ENCODE measurements at regions not wholly inside any gene's neighbourhood (a gene's known extent, or its start where the extent isn't known, plus 50 kb on each side); places are given as distances from the start of the nearest gene placed in this dataset.

DNA sequence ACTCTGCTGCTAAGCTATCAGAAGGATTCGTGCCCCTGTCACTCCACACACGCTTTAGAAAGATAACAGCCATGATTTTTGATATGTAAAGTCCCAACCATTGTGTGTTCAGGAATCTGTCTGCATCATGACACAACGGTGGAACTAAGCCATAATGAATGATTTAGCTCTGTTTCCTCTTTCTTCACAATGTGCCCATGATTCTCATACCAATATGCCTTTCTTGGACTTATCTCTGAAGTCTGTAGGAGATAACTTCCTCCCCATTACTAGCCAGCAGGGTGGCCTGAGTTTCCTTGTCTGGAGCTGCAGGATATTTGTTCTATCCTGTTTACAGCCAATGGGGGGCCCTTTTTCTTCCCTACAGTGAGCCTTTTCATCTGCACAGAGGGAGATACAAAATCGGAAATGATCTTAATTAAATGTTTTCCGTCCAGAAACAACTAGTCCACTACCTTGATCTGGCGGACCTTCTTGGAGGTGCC lies 511.7 kb downstream of the USP25 start:
- H3K27ac ChIP-seq (ENCODE audit: low read depth, low read length) = no peak overlapping the region
- no peak overlapping the region for H2AFZ ChIP-seq (ENCODE audit: low read length)
- H3K27me3 ChIP-seq (ENCODE audit: insufficient read depth, low read length) = no peaks in the 10 kb centered on the region
- H3K4me3 ChIP-seq (ENCODE audit: insufficient read depth, low read length) = no peak overlapping the region
- no peaks in the 10 kb centered on the region for H3K36me3 ChIP-seq (ENCODE audit: insufficient read depth, low read length)
- no peaks in the 10 kb centered on the region for H4K20me1 ChIP-seq (ENCODE audit: insufficient read depth, low read length)
- no peak overlapping the region for H3K4me2 ChIP-seq (ENCODE audit: insufficient read depth, low read length)
- no peak for DNase-seq (ENCODE audit: insufficient read length, low spot score, missing footprints)
- TF ChIP-seq, protein P1, sequence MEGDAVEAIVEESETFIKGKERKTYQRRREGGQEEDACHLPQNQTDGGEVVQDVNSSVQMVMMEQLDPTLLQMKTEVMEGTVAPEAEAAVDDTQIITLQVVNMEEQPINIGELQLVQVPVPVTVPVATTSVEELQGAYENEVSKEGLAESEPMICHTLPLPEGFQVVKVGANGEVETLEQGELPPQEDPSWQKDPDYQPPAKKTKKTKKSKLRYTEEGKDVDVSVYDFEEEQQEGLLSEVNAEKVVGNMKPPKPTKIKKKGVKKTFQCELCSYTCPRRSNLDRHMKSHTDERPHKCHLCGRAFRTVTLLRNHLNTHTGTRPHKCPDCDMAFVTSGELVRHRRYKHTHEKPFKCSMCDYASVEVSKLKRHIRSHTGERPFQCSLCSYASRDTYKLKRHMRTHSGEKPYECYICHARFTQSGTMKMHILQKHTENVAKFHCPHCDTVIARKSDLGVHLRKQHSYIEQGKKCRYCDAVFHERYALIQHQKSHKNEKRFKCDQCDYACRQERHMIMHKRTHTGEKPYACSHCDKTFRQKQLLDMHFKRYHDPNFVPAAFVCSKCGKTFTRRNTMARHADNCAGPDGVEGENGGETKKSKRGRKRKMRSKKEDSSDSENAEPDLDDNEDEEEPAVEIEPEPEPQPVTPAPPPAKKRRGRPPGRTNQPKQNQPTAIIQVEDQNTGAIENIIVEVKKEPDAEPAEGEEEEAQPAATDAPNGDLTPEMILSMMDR (IDR thresholded peaks at IDR 0.05; ENCODE audit: extremely low read depth, low read depth, low read length) = no peak
- H3K4me1 ChIP-seq (ENCODE audit: insufficient read depth, low read length) = no peaks in the 10 kb centered on the region
- no peaks in the 10 kb centered on the region for H3K9me3 ChIP-seq (ENCODE audit: low read depth, low read length)
- H3K79me2 ChIP-seq (ENCODE audit: insufficient read depth, low read length) = no peaks in the 10 kb centered on the region

GRCh38 chr21:16243396-16243795 lies 513.6 kb downstream of the USP25 start:
- no peak overlapping the region for H3K27ac ChIP-seq (ENCODE audit: low read depth, low read length)
- H4K20me1 ChIP-seq (ENCODE audit: insufficient read depth, low read length) = no peaks in the 10 kb centered on the region
- no peaks in the 10 kb centered on the region for H3K36me3 ChIP-seq (ENCODE audit: insufficient read depth, low read length)
- H3K4me1 ChIP-seq (ENCODE audit: insufficient read depth, low read length) = no peaks in the 10 kb centered on the region
- no peak overlapping the region for H2AFZ ChIP-seq (ENCODE audit: low read length)
- TF ChIP-seq, protein P1 (IDR thresholded peaks at IDR 0.05; ENCODE audit: extremely low read depth, low read depth, low read length) = no peak
- H3K4me2 ChIP-seq (ENCODE audit: insufficient read depth, low read length) = no peak overlapping the region
- no peaks in the 10 kb centered on the region for H3K27me3 ChIP-seq (ENCODE audit: insufficient read depth, low read length)
- DNase-seq (ENCODE audit: insufficient read length, low spot score, missing footprints) = no peak
- no peak overlapping the region for H3K4me3 ChIP-seq (ENCODE audit: insufficient read depth, low read length)
- no peaks in the 10 kb centered on the region for H3K9me3 ChIP-seq (ENCODE audit: low read depth, low read length)
- H3K79me2 ChIP-seq (ENCODE audit: insufficient read depth, low read length) = no peaks in the 10 kb centered on the region

GRCh38 chr21:16248705-16249104 lies 518.9 kb downstream of the USP25 start:
- Histone ChIP-seq H3K9me3 (ENCODE audit: low read depth, low read length) (no peaks in the 10 kb centered on the region), H3K27me3 (ENCODE audit: insufficient read depth, low read length) (no peaks in the 10 kb centered on the region), H2AFZ (ENCODE audit: low read length) (no peak overlapping the region), H3K27ac (ENCODE audit: low read depth, low read length) (no peak overlapping the region), H3K4me1 (ENCODE audit: insufficient read depth, low read length) (no peaks in the 10 kb centered on the region), H3K4me2 (ENCODE audit: insufficient read depth, low read length) (no peak overlapping the region), H3K79me2 (ENCODE audit: insufficient read depth, low read length) (no peaks in the 10 kb centered on the region), H3K4me3 (ENCODE audit: insufficient read depth, low read length) (no peak overlapping the region), H3K36me3 (ENCODE audit: insufficient read depth, low read length) (no peaks in the 10 kb centered on the region), H4K20me1 (ENCODE audit: insufficient read depth, low read length) (no peaks in the 10 kb centered on the region)
- TF ChIP-seq, protein P1 (IDR thresholded peaks at IDR 0.05; ENCODE audit: extremely low read depth, low read depth, low read length) = no peak
- DNase-seq (ENCODE audit: insufficient read length, low spot score, missing footprints) = peak; percentile 6

DNA sequence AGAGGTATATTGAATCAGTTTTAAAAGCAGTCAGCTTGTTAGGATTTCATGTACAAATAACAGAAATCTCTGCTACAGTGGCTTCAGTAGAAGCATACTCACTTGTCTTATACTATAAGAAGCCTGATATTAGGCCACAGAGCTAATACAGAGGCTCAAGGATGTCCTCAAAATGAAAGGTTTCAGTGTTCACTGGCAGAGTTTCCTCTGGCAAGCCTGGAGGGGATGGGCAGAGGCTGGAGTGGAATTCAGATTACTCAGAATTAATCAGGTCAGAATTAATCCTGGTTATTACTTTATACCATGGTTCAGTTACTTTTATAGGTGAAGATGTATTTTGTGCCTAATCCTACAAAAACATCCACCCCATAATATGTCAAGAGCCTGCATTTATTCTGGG lies 520.5 kb downstream of the USP25 start:
- H3K4me3 ChIP-seq (ENCODE audit: insufficient read depth, low read length) = no peak overlapping the region
- H3K36me3 ChIP-seq (ENCODE audit: insufficient read depth, low read length) = no peaks in the 10 kb centered on the region
- DNase-seq (ENCODE audit: insufficient read length, low spot score, missing footprints) = no peak
- TF ChIP-seq, protein P1 (IDR thresholded peaks at IDR 0.05; ENCODE audit: extremely low read depth, low read depth, low read length) = no peak
- no peaks in the 10 kb centered on the region for H3K27me3 ChIP-seq (ENCODE audit: insufficient read depth, low read length)
- H3K9me3 ChIP-seq (ENCODE audit: low read depth, low read length) = no peaks in the 10 kb centered on the region
- H4K20me1 ChIP-seq (ENCODE audit: insufficient read depth, low read length) = no peaks in the 10 kb centered on the region
- no peaks in the 10 kb centered on the region for H3K79me2 ChIP-seq (ENCODE audit: insufficient read depth, low read length)
- no peak overlapping the region for H3K27ac ChIP-seq (ENCODE audit: low read depth, low read length)
- H3K4me2 ChIP-seq (ENCODE audit: insufficient read depth, low read length) = no peak overlapping the region
- no peaks in the 10 kb centered on the region for H3K4me1 ChIP-seq (ENCODE audit: insufficient read depth, low read length)
- no peak overlapping the region for H2AFZ ChIP-seq (ENCODE audit: low read length)
